Neural cell (in vitro differentiated cells): ENCODE measurements at regions not wholly inside any gene's neighbourhood (a gene's known extent, or its start where the extent isn't known, plus 50 kb on each side); places are given as distances from the start of the nearest gene placed in this dataset.

Experiments used
- H2AFZ ChIP-seq: fragments of 200-600, 300-800 bp; sonication (generic), shearing (Covaris generic); 2 replicates; pipeline ENCODE4 v1.6.0; 2014; ENCODE audit warnings: low read depth, mild to moderate bottlenecking, antibody characterized with exemption, low read length, moderate library complexity
- H3F3A ChIP-seq: fragments of 200-600 bp; shearing (Covaris generic); 2 replicates; pipeline ENCODE4 v1.6.1; 2016; ENCODE audit warnings: mild to moderate bottlenecking, moderate library complexity, mixed read lengths, antibody characterized with exemption, low read length; ENCODE audit not compliant: insufficient read depth, poor library complexity, severe bottlenecking
- H3K27ac ChIP-seq: fragments of 200-600, 300-800 bp; sonication (generic), shearing (Covaris generic); 2 replicates; pipeline ENCODE4 v1.5.1; 2014; ENCODE audit warnings: mild to moderate bottlenecking, low read length, moderate library complexity
- H3K27me3 ChIP-seq: fragments of 300-800, 200-600 bp; sonication (generic), shearing (Covaris generic); 2 replicates; pipeline ENCODE4 v1.6.0; 2014; ENCODE audit warnings: mild to moderate bottlenecking, low read depth, low read length, moderate library complexity; ENCODE audit not compliant: insufficient read depth
- H3K36me3 ChIP-seq: fragments of 300-800, 200-600 bp; sonication (generic), shearing (Covaris generic); 2 replicates; pipeline ENCODE4 v1.5.1; 2014; ENCODE audit warnings: mild to moderate bottlenecking, antibody characterized with exemption, low read length, moderate library complexity; ENCODE audit not compliant: insufficient read depth
- H3K4me2 ChIP-seq: fragments of 300-800, 200-600 bp; sonication (generic), shearing (Covaris generic); 2 replicates; pipeline ENCODE4 v1.6.0; 2014; ENCODE audit warnings: mild to moderate bottlenecking, low read length
- H3K4me3 ChIP-seq: fragments of 300-800, 200-600 bp; sonication (generic), shearing (Covaris generic); 2 replicates; pipeline ENCODE4 v1.5.1; 2014; ENCODE audit warnings: mild to moderate bottlenecking, low read length, moderate library complexity
- H3K79me2 ChIP-seq: fragments of 200-600 bp; shearing (Covaris generic); replicated peaks from 2 replicates; pipeline ENCODE4 v1.6.0; 2014; ENCODE audit warnings: mild to moderate bottlenecking, low read length, moderate library complexity; ENCODE audit not compliant: insufficient read depth
- H3K9ac ChIP-seq: fragments of 300-800, 200-600 bp; sonication (generic), shearing (Covaris generic); 2 replicates; pipeline ENCODE4 v1.6.1; 2016; ENCODE audit warnings: mild to moderate bottlenecking, low read length, mixed read lengths
- H3K9me2 ChIP-seq: fragments of 200-600 bp; shearing (Covaris generic); 2 replicates; pipeline ENCODE4 v1.6.1; 2016; ENCODE audit warnings: mild to moderate bottlenecking, low read length, mixed read lengths; ENCODE audit not compliant: insufficient read depth
- H3K9me3 ChIP-seq: fragments of 200-600, 300-800 bp; sonication (generic), shearing (Covaris generic); 2 replicates; pipeline ENCODE4 v1.6.1; 2016; ENCODE audit warnings: mild to moderate bottlenecking, mixed run types, low read length, moderate library complexity, mixed read lengths
- H4K20me1 ChIP-seq: fragments of 200-600 bp; shearing (Covaris generic); 2 replicates; pipeline ENCODE4 v1.6.1; 2016; ENCODE audit warnings: mild to moderate bottlenecking, mixed run types; ENCODE audit not compliant: insufficient read depth
- CTCF ChIP-seq: fragments of 450-650 bp; IDR thresholded peaks from 2 replicates; pipeline ENCODE4 v1.5.1; 2014; ENCODE audit warnings: antibody characterized with exemption, mild to moderate bottlenecking, moderate library complexity; ENCODE audit not compliant: poor library complexity, severe bottlenecking
- EP300 ChIP-seq: fragments of 450-650 bp; conservative IDR thresholded peaks from 2 replicates; pipeline ENCODE4 v1.6.1; 2014; ENCODE audit warnings: antibody characterized with exemption, mild to moderate bottlenecking, moderate library complexity; ENCODE audit not compliant: poor library complexity, severe bottlenecking
- EZH2 ChIP-seq: fragments of 200-600, 300-800 bp; shearing (Covaris generic), sonication (generic); IDR thresholded peaks from 2 replicates; pipeline ENCODE4 v1.6.1; 2014; ENCODE audit warnings: antibody characterized with exemption, low read length, borderline replicate concordance, mild to moderate bottlenecking; ENCODE audit not compliant: insufficient read depth, poor library complexity, severe bottlenecking
- MXI1 ChIP-seq: fragments of 450-650 bp; conservative IDR thresholded peaks from 2 replicates; pipeline ENCODE4 v1.6.1; 2014; ENCODE audit warnings: antibody characterized with exemption, mild to moderate bottlenecking; ENCODE audit not compliant: poor library complexity, severe bottlenecking
- POLR2AphosphoS5 ChIP-seq: IDR thresholded peaks from 2 replicates; pipeline ENCODE4 v1.6.1; 2012
- RAD21 ChIP-seq: fragments of 450-650 bp; conservative IDR thresholded peaks from 2 replicates; pipeline ENCODE4 v1.6.1; 2014; ENCODE audit warnings: antibody characterized with exemption, mild to moderate bottlenecking, moderate library complexity
- SMC3 ChIP-seq: fragments of 450-650 bp; conservative IDR thresholded peaks from 2 replicates; pipeline ENCODE4 v1.6.1; 2014; ENCODE audit warnings: antibody characterized with exemption, mild to moderate bottlenecking, moderate library complexity; ENCODE audit not compliant: poor library complexity
- TAF1 ChIP-seq: IDR thresholded peaks from 2 replicates; pipeline ENCODE4 v1.6.1; 2012; ENCODE audit warnings: low read depth
- TF ChIP-seq, protein P1 (sequence below): IDR thresholded peaks from 2 replicates; pipeline ENCODE4 v1.6.1; 2012; ENCODE audit warnings: borderline replicate concordance

- H3K4me3 ChIP-seq: no peak overlapping the region
- H3K4me2 ChIP-seq: no peak overlapping the region
- H3K9me3 ChIP-seq: no peaks in the 10 kb centered on the region
- no peak overlapping the region for H3K9ac ChIP-seq
- no peaks in the 10 kb centered on the region for H3K27me3 ChIP-seq
- TF ChIP-seq CTCF: no peak
- TF ChIP-seq, protein P1, sequence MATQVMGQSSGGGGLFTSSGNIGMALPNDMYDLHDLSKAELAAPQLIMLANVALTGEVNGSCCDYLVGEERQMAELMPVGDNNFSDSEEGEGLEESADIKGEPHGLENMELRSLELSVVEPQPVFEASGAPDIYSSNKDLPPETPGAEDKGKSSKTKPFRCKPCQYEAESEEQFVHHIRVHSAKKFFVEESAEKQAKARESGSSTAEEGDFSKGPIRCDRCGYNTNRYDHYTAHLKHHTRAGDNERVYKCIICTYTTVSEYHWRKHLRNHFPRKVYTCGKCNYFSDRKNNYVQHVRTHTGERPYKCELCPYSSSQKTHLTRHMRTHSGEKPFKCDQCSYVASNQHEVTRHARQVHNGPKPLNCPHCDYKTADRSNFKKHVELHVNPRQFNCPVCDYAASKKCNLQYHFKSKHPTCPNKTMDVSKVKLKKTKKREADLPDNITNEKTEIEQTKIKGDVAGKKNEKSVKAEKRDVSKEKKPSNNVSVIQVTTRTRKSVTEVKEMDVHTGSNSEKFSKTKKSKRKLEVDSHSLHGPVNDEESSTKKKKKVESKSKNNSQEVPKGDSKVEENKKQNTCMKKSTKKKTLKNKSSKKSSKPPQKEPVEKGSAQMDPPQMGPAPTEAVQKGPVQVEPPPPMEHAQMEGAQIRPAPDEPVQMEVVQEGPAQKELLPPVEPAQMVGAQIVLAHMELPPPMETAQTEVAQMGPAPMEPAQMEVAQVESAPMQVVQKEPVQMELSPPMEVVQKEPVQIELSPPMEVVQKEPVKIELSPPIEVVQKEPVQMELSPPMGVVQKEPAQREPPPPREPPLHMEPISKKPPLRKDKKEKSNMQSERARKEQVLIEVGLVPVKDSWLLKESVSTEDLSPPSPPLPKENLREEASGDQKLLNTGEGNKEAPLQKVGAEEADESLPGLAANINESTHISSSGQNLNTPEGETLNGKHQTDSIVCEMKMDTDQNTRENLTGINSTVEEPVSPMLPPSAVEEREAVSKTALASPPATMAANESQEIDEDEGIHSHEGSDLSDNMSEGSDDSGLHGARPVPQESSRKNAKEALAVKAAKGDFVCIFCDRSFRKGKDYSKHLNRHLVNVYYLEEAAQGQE: no peak
- no peak for TF ChIP-seq RAD21
- no peak for TF ChIP-seq EP300
- TF ChIP-seq TAF1: no peak
- no peak for TF ChIP-seq POLR2AphosphoS5
- TF ChIP-seq EZH2: no peak
- no peak for TF ChIP-seq SMC3
- TF ChIP-seq MXI1: no peak
- H3K36me3 ChIP-seq: no peaks in the 10 kb centered on the region
- H2AFZ ChIP-seq: no peak overlapping the region
- no peaks in the 10 kb centered on the region for H3K9me2 ChIP-seq
- no peak overlapping the region for H3K27ac ChIP-seq
- H3F3A ChIP-seq: no peaks in the 10 kb centered on the region
- H4K20me1 ChIP-seq: no peaks in the 10 kb centered on the region
- no peaks in the 10 kb centered on the region for H3K79me2 ChIP-seq
Observed at GRCh38 chr9:95736370-95736769, 139.1 kb upstream of the ERCC6L2 start.

DNA sequence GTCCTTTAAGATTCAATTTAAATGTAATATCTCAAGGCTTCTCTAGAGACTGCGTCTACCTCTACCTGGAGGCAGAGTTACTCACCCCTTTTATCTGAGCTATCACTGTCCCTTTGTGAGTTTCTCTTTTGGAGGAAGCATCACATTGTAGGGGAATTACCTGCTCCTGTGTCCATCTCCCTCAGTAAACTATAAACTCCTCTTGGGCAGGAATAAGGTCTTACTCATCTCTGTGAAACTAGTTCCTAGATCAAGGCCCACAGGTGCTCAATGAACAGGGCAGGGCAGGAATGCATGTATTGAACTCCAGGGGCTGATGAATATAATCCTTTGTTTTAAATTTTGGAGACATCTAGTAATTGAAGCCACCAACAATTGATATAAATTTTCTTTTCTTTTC is 139.8 kb upstream of the ERCC6L2 start:
- Histone ChIP-seq H3K4me3 (no peak overlapping the region), H3K79me2 (no peaks in the 10 kb centered on the region), H4K20me1 (no peaks in the 10 kb centered on the region), H3K9me3 (no peaks in the 10 kb centered on the region), H3K4me2 (no peak overlapping the region), H3K27me3 (no peaks in the 10 kb centered on the region), H3F3A (no peaks in the 10 kb centered on the region), H3K36me3 (no peaks in the 10 kb centered on the region), H3K27ac (no peak overlapping the region), H3K9ac (no peak overlapping the region), H3K9me2 (no peaks in the 10 kb centered on the region), H2AFZ (no peak overlapping the region)
- TF ChIP-seq, protein P1: no peak
- no peak for TF ChIP-seq EZH2
- no peak for TF ChIP-seq TAF1
- no peak for TF ChIP-seq RAD21
- TF ChIP-seq MXI1: no peak
- TF ChIP-seq CTCF: no peak
- no peak for TF ChIP-seq EP300
- TF ChIP-seq SMC3: no peak
- TF ChIP-seq POLR2AphosphoS5: no peak
